Right ventricle myocardium inferior (tissue), 1 donor: ENCODE measurements at regions not wholly inside any gene's neighbourhood (a gene's known extent, or its start where the extent isn't known, plus 50 kb on each side); places are given as distances from the start of the nearest gene placed in this dataset.

Experiments
- ATAC-seq: fragments of 200-7000 bp; cut with Tn5 transposase; one replicate; pipeline ENCODE4 v1.9.1; 2020; ENCODE audit warnings: mild to moderate bottlenecking, moderate library complexity
- DNase-seq: peaks from one replicate; pipeline ENCODE4 v3.0.0; 2021; ENCODE audit errors: missing footprints
- intact Hi-C: fragments of 100-400 bp; cut with DNase I; formaldehyde crosslinking; loops from one replicate; pipeline ENCODE4 v1.11.0; 2022
- donor health status: DM: no; HTN: yes; CAD: no; lungs with severe emphysema.

GRCh38 chr11:19458721-19459120, 218.0 kb upstream of the E2F8 start:
- DNase-seq, result no peak
- intact Hi-C loops, result loop anchor here (10.0 kb wide), 1 partner anchor 114 kb away; no protein-coding TSS in a partner anchor
- no peak for ATAC-seq

- ATAC-seq (no peak), DNase-seq (no peak)
- intact Hi-C loops, result loop anchor here (10.0 kb wide), 1 partner anchor 113 kb away; no protein-coding TSS in a partner anchor
These were observed 217.5 kb upstream of the E2F8 start for GRCh38 chr11:19458231-19458630.

GRCh38 chr11:19455731-19456130, 215.0 kb upstream of the E2F8 start:
- ATAC-seq, result peak; percentile 58
- DNase-seq, result peak; percentile 73
- intact Hi-C loops, result loop anchor here (10.0 kb wide), 1 partner anchor 111 kb away; no protein-coding TSS in a partner anchor

DNA sequence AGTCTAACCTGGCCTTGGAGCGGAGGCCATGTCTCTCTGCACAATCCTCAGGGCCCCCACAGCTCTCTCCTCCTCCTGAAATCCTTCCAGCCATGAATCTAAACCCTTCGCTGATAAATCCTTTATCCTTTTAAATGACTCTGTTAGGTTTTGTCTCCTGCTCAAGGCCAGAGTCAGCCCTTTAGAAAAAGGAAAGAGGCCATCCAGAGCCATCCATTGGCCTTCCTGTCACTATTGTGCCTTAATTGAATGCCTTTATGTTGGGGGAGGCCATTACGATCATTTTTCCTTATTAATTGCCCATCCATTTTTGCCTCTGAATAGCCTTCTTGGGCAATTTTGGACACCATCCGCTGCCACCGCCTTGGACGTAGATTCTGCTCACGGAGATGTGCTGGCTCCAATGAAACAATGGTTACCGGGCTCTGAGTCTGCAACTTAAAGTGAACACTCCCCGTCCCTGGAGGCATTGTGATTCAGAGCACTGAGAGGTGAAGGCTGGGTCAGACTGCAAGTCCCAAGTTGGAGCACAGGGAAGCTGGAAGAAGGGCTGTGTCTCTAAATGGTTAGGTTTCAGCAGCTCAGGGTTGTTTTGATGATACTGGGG, 213.0 kb upstream of the E2F8 start:
- intact Hi-C loops, result loop anchor here (10.0 kb wide), 1 partner anchor 109 kb away; no protein-coding TSS in a partner anchor
- DNase-seq (no peak), ATAC-seq (no peak)

DNA sequence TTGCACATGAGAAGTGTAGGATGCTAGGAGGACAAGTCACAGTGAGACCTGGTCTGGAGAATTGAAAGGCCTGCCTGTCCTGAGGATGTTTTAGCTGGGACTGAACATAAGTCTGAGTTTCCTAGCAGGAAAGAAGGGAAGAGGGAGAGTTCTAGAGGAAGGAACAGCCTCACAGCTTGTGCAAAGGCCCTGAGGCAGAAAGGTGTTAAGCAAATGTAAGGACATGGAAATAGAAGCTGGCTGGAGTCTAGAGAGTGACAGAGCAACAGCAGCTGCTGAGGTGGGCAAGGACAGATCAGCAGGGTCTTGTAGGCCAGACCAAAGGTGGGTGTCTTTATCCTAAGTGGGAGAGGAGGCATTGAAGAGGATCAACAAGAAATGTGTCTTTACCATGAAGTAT, 210.9 kb upstream of the E2F8 start:
- no peak for DNase-seq
- ATAC-seq, result no peak
- intact Hi-C loops, result loop anchor here (10.0 kb wide), 1 partner anchor 107 kb away; no protein-coding TSS in a partner anchor

- DNase-seq (no peak), ATAC-seq (no peak)
- intact Hi-C loops, result loop anchor here (10.0 kb wide), 1 partner anchor 105 kb away; no protein-coding TSS in a partner anchor
These were observed 209.5 kb upstream of the E2F8 start for GRCh38 chr11:19450282-19450681.

DNA sequence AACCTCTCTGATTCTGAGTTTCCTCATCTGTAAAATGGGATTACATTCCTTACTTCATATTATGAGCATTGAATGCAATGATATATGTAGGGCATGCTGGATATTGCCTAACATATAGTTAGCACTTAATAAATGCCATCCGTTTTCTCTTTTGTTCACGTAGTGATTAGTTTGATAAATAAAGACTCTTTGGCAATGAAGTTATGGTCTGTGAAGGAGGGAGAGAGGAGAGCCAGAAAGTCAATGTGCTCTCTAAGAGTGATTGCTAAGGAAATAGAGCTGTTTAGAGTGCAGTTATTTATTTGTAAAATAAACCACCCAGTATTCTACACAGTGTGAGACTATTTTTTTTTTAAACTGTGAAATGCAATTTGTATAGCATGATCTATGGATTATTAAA, 207.9 kb upstream of the E2F8 start:
- no peak for DNase-seq
- intact Hi-C loops, result loop anchor here (10.0 kb wide), 1 partner anchor 254 kb away; no protein-coding TSS in a partner anchor
- ATAC-seq, result no peak

GRCh38 chr11:19447150-19447566, 206.4 kb upstream of the E2F8 start:
- no peak for ATAC-seq
- DNase-seq, result no peak
- intact Hi-C loops, result loop anchor here (10.0 kb wide), 1 partner anchor 252 kb away; no protein-coding TSS in a partner anchor

DNA sequence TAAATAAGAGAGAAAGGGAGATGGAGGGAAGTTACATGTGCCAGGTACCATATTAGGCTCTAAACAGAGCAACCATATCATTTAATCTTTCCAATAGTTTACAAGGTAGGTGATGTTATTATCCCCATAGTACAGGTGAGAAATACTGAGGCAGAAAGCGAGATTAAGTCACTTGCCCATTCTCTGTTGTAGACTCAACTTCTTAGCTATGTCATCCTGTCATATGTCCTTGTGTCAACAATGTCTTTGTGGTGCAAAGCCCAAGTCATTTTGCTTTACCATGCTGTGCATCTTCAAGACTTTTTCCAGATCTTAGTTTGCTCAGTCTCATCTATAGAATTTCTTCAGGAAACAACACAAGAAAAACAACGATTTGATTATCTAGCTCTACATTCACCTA, 205.0 kb upstream of the E2F8 start:
- ATAC-seq, result no peak
- intact Hi-C loops, result loop anchor here (10.0 kb wide), 1 partner anchor 251 kb away; no protein-coding TSS in a partner anchor
- no peak for DNase-seq

- ATAC-seq, result no peak
- no peak for DNase-seq
- intact Hi-C loops, result loop anchor here (10.0 kb wide), 1 partner anchor 249 kb away; no protein-coding TSS in a partner anchor
These were observed 203.5 kb upstream of the E2F8 start for GRCh38 chr11:19444231-19444630.

DNA sequence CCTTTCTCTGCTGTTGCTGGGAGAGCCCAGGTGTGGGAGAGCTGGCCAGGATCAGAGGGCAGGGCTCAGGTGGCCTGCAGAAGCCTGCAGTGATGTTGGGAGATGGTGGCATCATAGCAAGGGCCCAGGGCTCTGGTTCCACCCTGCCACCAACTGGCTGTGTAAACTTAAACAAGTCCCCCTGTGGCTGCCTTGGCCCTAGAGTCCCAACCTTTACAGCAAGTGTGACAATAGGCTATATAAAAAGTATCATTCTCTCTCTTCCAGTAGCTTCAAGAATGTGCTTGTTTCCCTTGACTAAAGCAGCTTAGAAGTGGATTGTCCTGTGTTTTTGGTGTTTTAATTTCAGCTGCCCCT, 201.8 kb upstream of the E2F8 start:
- intact Hi-C loops, result loop anchor here (10.0 kb wide), 1 partner anchor 248 kb away; no protein-coding TSS in a partner anchor
- ATAC-seq, result no peak
- DNase-seq, result no peak

GRCh38 chr11:19441752-19442553, 201.2 kb upstream of the E2F8 start:
- DNase-seq (no peak), ATAC-seq (peak; percentile 71)
- intact Hi-C loops, result loop anchor here (10.0 kb wide), 1 partner anchor 247 kb away; no protein-coding TSS in a partner anchor

GRCh38 chr11:19441288-19441687, 200.5 kb upstream of the E2F8 start:
- ATAC-seq (no peak), DNase-seq (no peak)
- intact Hi-C loops, result loop anchor here (10.0 kb wide), 1 partner anchor 246 kb away; no protein-coding TSS in a partner anchor

DNA sequence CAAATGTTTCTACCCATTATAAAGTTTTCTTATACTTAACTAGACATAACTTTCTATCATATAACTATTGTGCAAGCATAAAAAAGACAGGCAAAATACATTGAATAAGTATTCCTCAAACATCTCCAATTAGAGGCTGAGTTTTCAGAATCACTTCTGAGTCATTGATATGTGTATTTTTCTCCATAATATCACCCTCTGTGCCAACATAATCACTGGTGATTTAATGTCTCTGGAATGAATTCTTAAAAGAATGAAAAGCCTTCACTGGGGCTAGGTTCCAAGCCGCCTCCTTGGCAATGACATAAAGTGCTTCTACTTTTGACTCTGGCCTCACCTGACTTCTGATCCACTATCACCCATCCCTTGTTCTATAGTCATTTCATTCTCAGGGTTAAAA, 197.0 kb upstream of the E2F8 start:
- intact Hi-C loops, result no loop called here
- DNase-seq, result no peak
- ATAC-seq, result no peak

DNA sequence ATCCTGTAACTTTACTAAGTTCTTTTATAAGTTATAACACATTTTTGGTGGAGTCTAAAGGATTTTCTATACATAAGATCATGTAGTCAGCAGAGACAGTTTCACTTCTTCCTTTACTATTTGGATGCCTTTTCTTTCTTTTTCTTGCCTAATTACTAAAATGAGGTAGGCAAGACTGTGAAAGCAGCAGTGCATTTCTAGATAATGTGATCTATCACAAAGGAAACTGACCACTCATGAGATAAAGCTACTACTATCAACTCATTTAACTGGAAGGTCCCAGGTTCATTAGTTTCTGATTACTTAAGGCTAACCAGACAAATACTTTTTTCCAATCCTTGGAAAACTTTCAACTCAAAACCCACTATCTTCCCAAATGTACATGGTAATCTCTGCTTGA, 196.2 kb upstream of the E2F8 start:
- intact Hi-C loops, result no loop called here
- no peak for ATAC-seq
- DNase-seq, result no peak

GRCh38 chr11:19435306-19435989, 194.7 kb upstream of the E2F8 start:
- intact Hi-C loops, result no loop called here
- ATAC-seq, result no peak

DNA sequence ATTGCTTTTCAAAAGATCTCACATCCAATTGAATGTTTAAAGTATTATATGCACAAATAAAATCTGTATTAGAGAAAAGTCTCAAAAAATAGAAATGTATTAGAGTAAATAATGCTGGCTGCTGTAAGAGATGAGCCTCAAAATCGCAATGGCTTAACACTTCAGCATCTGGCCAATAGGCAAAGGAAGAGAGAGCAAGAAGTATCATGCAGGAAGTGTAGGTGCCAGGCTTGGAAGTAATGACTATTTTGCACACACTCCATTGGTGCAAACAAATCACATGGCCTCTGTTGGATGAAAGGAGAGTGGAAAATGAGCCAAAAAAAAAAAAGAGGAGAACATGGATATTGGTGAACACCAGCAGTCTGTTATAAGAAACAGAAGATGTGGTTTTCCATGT, 193.0 kb upstream of the E2F8 start:
- DNase-seq, result no peak
- ATAC-seq, result no peak
- intact Hi-C loops, result no loop called here

More at GRCh38 chr11:19435306-19435989, 194.7 kb upstream of the E2F8 start:
- no peak for DNase-seq

DNA sequence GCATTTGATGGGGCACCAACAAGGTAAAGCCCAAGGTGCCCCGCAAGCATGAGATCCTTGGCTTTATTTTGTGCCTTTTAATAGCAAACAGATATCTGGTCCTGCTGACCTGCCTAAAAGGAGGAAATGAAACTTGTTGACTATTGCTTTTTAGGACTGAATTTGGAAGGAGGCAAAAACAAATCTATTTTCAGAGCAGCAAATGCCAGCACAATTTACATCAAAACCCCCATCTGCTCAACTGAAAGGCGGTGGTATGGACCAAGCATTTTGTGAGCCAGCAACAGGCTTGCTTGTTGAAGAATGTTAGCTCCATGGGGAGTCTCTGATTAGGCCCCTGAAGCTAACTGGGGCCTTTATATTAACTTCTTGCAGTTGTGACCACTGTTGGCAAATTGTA, 192.6 kb upstream of the E2F8 start:
- ATAC-seq, result peak; percentile 27
- DNase-seq, result no peak
- intact Hi-C loops, result no loop called here

DNA sequence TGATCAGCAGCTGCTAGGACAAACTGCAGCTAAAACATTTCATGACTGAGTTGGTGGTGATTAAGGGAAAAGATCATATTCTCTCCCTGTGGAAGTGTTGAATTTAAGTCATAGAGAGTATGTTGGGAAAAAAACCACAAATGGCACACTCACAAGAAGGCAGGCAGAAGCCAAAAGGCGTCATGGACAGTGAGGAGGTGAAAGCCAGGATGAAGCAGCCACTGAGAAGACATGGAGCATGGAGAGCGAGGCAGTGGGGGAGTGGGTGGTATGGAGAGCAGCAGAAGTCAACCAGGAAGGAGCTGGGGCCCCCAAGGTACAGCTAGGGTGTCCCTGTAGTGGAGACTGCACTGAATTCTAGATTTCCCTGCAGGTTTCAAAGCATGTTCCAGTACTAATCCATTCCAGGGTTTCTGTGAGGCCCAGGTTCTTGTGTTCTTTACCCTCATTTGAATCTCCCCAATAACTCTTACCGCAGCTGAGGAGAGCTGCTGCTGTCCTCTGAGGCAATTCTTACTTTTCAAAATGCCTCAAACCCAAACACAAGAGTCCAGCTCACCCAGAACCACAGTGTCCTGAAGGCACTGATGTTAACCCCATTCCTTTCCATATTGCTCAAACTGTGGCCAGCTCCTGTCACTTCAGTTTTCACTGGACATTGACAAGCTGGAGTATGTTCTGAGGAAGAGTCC, 191.8 kb upstream of the E2F8 start:
- no peak for ATAC-seq
- intact Hi-C loops, result no loop called here
- DNase-seq, result no peak
